ENCODE measurements at regions not wholly inside any gene's neighbourhood (a gene's known extent, or its start where the extent isn't known, plus 50 kb on each side); places are given as distances from the start of the nearest gene placed in this dataset.

GRCh38 chr3:35968043-35968622 is 328.8 kb downstream of the ARPP21 start:
- H3K27me3 Mint-ChIP-seq (ENCODE audit: low read depth): peaks cover 43% of the 10 kb centered on the region
- H3K4me3 Mint-ChIP-seq: no peak overlapping the region
- DNase-seq (ENCODE audit: low spot score in 2 of 2, unreplicated experiment in 2 of 2): no peak
- no peak for TF ChIP-seq CTCF (IDR thresholded peaks at IDR 0.05; ENCODE audit: unreplicated experiment)
- H3K36me3 Mint-ChIP-seq: no peaks in the 10 kb centered on the region
- H3K9me3 Mint-ChIP-seq: no peaks in the 10 kb centered on the region
- H3K4me1 Mint-ChIP-seq: peaks cover 2% of the 10 kb centered on the region
- H3K27ac Mint-ChIP-seq: no peak overlapping the region

- Mint-ChIP-seq H3K27ac (no peak overlapping the region), H3K4me3 (no peak overlapping the region), H3K9me3 (no peaks in the 10 kb centered on the region), H3K36me3 (no peaks in the 10 kb centered on the region), H3K4me1 (peaks cover 2% of the 10 kb centered on the region), H3K27me3 (ENCODE audit: low read depth) (peaks cover 40% of the 10 kb centered on the region)
- no peak for TF ChIP-seq CTCF (IDR thresholded peaks at IDR 0.05; ENCODE audit: unreplicated experiment)
- DNase-seq (ENCODE audit: low spot score in 2 of 2, unreplicated experiment in 2 of 2): no peak
Observed at GRCh38 chr3:35969406-35969805, 330.1 kb downstream of the ARPP21 start.

GRCh38 chr3:35970793-35971192 is 331.5 kb downstream of the ARPP21 start:
- Mint-ChIP-seq H3K36me3 (no peaks in the 10 kb centered on the region), H3K27ac (no peak overlapping the region), H3K27me3 (ENCODE audit: low read depth) (peaks cover 41% of the 10 kb centered on the region), H3K9me3 (no peaks in the 10 kb centered on the region), H3K4me1 (peaks cover 2% of the 10 kb centered on the region), H3K4me3 (no peak overlapping the region)
- no peak for DNase-seq (ENCODE audit: low spot score in 2 of 2, unreplicated experiment in 2 of 2)
- TF ChIP-seq CTCF (IDR thresholded peaks at IDR 0.05; ENCODE audit: unreplicated experiment): no peak

GRCh38 chr3:35971686-35972085 is 332.4 kb downstream of the ARPP21 start:
- Mint-ChIP-seq H3K27ac (no peak overlapping the region), H3K9me3 (no peaks in the 10 kb centered on the region), H3K4me3 (no peak overlapping the region), H3K27me3 (ENCODE audit: low read depth) (peaks cover 37% of the 10 kb centered on the region), H3K4me1 (peaks cover 2% of the 10 kb centered on the region), H3K36me3 (no peaks in the 10 kb centered on the region)
- no peak for DNase-seq (ENCODE audit: low spot score in 2 of 2, unreplicated experiment in 2 of 2)
- no peak for TF ChIP-seq CTCF (IDR thresholded peaks at IDR 0.05; ENCODE audit: unreplicated experiment)

- peaks cover 2% of the 10 kb centered on the region for H3K4me1 Mint-ChIP-seq
- TF ChIP-seq CTCF (IDR thresholded peaks at IDR 0.05; ENCODE audit: unreplicated experiment): no peak
- H3K27ac Mint-ChIP-seq: no peak overlapping the region
- H3K9me3 Mint-ChIP-seq: no peaks in the 10 kb centered on the region
- no peaks in the 10 kb centered on the region for H3K36me3 Mint-ChIP-seq
- peaks cover 28% of the 10 kb centered on the region for H3K27me3 Mint-ChIP-seq (ENCODE audit: low read depth)
- no peak overlapping the region for H3K4me3 Mint-ChIP-seq
- DNase-seq (ENCODE audit: low spot score in 2 of 2, unreplicated experiment in 2 of 2): no peak
Observed at GRCh38 chr3:35974872-35975271, 335.5 kb downstream of the ARPP21 start.

- H3K27me3 Mint-ChIP-seq (ENCODE audit: low read depth): peaks cover 45% of the 10 kb centered on the region
- TF ChIP-seq CTCF (IDR thresholded peaks at IDR 0.05; ENCODE audit: unreplicated experiment): no peak
- no peaks in the 10 kb centered on the region for H3K4me1 Mint-ChIP-seq
- H3K36me3 Mint-ChIP-seq: no peaks in the 10 kb centered on the region
- H3K9me3 Mint-ChIP-seq: no peaks in the 10 kb centered on the region
- no peak overlapping the region for H3K4me3 Mint-ChIP-seq
- DNase-seq (ENCODE audit: low spot score in 2 of 2, unreplicated experiment in 2 of 2): no peak
- no peak overlapping the region for H3K27ac Mint-ChIP-seq
Observed at GRCh38 chr3:35986161-35986560, 346.8 kb downstream of the ARPP21 start.

Measured in mesothelial cell of epicardium (in vitro differentiated cells).